Nephron progenitor cell (in vitro differentiated cells): ENCODE measurements at regions not wholly inside any gene's neighbourhood (a gene's known extent, or its start where the extent isn't known, plus 50 kb on each side); places are given as distances from the start of the nearest gene placed in this dataset.

Experiments
- DNase-seq: peaks from one replicate; pipeline ENCODE4 v3.0.0; 2021
- H3K27ac Mint-ChIP-seq: 2 replicates; pipeline ENCODE4 v1.8.0; 2021; ENCODE audit warnings: mild to moderate bottlenecking, moderate library complexity, mixed read lengths
- H3K27me3 Mint-ChIP-seq: 2 replicates; pipeline ENCODE4 v1.8.0; 2021; ENCODE audit warnings: mild to moderate bottlenecking, low read depth, mixed read lengths; ENCODE audit not compliant: poor library complexity
- H3K36me3 Mint-ChIP-seq: 2 replicates; pipeline ENCODE4 v1.8.0; 2021; ENCODE audit warnings: low read depth, mixed read lengths
- H3K4me1 Mint-ChIP-seq: 2 replicates; pipeline ENCODE4 v1.8.0; 2021; ENCODE audit warnings: mixed read lengths
- H3K4me3 Mint-ChIP-seq: 2 replicates; pipeline ENCODE4 v1.8.0; 2021; ENCODE audit warnings: mild to moderate bottlenecking, moderate library complexity, mixed read lengths
- H3K9me3 Mint-ChIP-seq: 2 replicates; pipeline ENCODE4 v1.8.0; 2021; ENCODE audit warnings: mild to moderate bottlenecking, moderate library complexity, mixed read lengths
- CTCF ChIP-seq: fragments of 200-600 bp; sonication (generic); IDR thresholded peaks from 2 replicates; pipeline ENCODE4 v1.5.0; 2021; ENCODE audit warnings: antibody characterized with exemption

GRCh38 chr11:129740125-129740719 is 75.4 kb upstream of the TMEM45B start:
- H3K9me3 Mint-ChIP-seq, result peaks cover 14% of the 10 kb centered on the region
- DNase-seq, result no peak
- H3K27me3 Mint-ChIP-seq, result peaks cover 8% of the 10 kb centered on the region
- H3K4me3 Mint-ChIP-seq, result no peak overlapping the region
- H3K27ac Mint-ChIP-seq, result no peak overlapping the region
- no peak for TF ChIP-seq CTCF
- no peaks in the 10 kb centered on the region for H3K36me3 Mint-ChIP-seq
- peaks cover 46% of the 10 kb centered on the region for H3K4me1 Mint-ChIP-seq

- no peak for TF ChIP-seq CTCF
- Mint-ChIP-seq H3K27me3 (peaks cover 20% of the 10 kb centered on the region), H3K36me3 (no peaks in the 10 kb centered on the region), H3K27ac (no peak overlapping the region), H3K4me3 (no peak overlapping the region), H3K9me3 (no peaks in the 10 kb centered on the region), H3K4me1 (peaks cover 31% of the 10 kb centered on the region)
- no peak for DNase-seq
Observed at GRCh38 chr11:129743112-129743815, 72.4 kb upstream of the TMEM45B start.

- DNase-seq, result no peak
- no peaks in the 10 kb centered on the region for H3K9me3 Mint-ChIP-seq
- H3K27ac Mint-ChIP-seq, result peak overlapping the region; percentile 12
- peaks cover 12% of the 10 kb centered on the region for H3K4me1 Mint-ChIP-seq
- no peaks in the 10 kb centered on the region for H3K36me3 Mint-ChIP-seq
- H3K4me3 Mint-ChIP-seq, result no peak overlapping the region
- no peak for TF ChIP-seq CTCF
- H3K27me3 Mint-ChIP-seq, result peaks cover 27% of the 10 kb centered on the region
Observed at GRCh38 chr11:129747071-129747470, 68.6 kb upstream of the TMEM45B start.

- H3K27me3 Mint-ChIP-seq, result peaks cover 24% of the 10 kb centered on the region
- H3K9me3 Mint-ChIP-seq, result peaks cover 16% of the 10 kb centered on the region
- peaks cover 5% of the 10 kb centered on the region for H3K4me1 Mint-ChIP-seq
- H3K36me3 Mint-ChIP-seq, result no peaks in the 10 kb centered on the region
- peak overlapping the region; percentile 19 for H3K27ac Mint-ChIP-seq
- DNase-seq, result no peak
- H3K4me3 Mint-ChIP-seq, result no peak overlapping the region
- TF ChIP-seq CTCF, result no peak
Observed at GRCh38 chr11:129749141-129749540, 66.5 kb upstream of the TMEM45B start.

GRCh38 chr11:129750343-129751292 is 65.0 kb upstream of the TMEM45B start:
- no peaks in the 10 kb centered on the region for H3K36me3 Mint-ChIP-seq
- no peak overlapping the region for H3K27ac Mint-ChIP-seq
- TF ChIP-seq CTCF, result peak; percentile 99
- peaks cover 24% of the 10 kb centered on the region for H3K27me3 Mint-ChIP-seq
- peaks cover 5% of the 10 kb centered on the region for H3K4me1 Mint-ChIP-seq
- H3K4me3 Mint-ChIP-seq, result no peak overlapping the region
- H3K9me3 Mint-ChIP-seq, result peaks cover 30% of the 10 kb centered on the region
- DNase-seq, result peak; percentile 89
